Fibroblast of lung (primary cell): ENCODE measurements at regions not wholly inside any gene's neighbourhood (a gene's known extent, or its start where the extent isn't known, plus 50 kb on each side); places are given as distances from the start of the nearest gene placed in this dataset.
A peak's percentile ranks its signal among the peaks of the same experiment; 100 is the strongest.

Source experiments
- DNase-seq, 2 donors: peaks; one replicate each; pipeline versions ENCODE4 v3.0.0 to v3.0.0-alpha.2; 2010; ENCODE audit warnings: low read depth in 2 of 2
- H2AFZ ChIP-seq: 2 replicates; pipeline ENCODE4 v1.5.1; 2012; ENCODE audit warnings: low read length, control low read depth, inconsistent platforms
- H3K27ac ChIP-seq: 2 replicates; pipeline ENCODE4 v1.5.1; 2011; ENCODE audit warnings: low read length, control low read depth; ENCODE audit not compliant: insufficient read depth
- H3K27me3 ChIP-seq: 2 replicates; pipeline ENCODE4 v1.5.1; 2011; ENCODE audit warnings: mild to moderate bottlenecking, low read length; ENCODE audit not compliant: control insufficient read depth, insufficient read depth
- H3K36me3 ChIP-seq: 2 replicates; pipeline ENCODE4 v1.5.1; 2011; ENCODE audit warnings: low read length; ENCODE audit not compliant: control insufficient read depth, insufficient read depth
- H3K4me1 ChIP-seq: 2 replicates; pipeline ENCODE4 v1.5.1; 2011; ENCODE audit warnings: low read length; ENCODE audit not compliant: control insufficient read depth, insufficient read depth; ENCODE audit errors: extremely low read depth
- H3K4me2 ChIP-seq: 2 replicates; pipeline ENCODE4 v1.5.1; 2011; ENCODE audit warnings: low read length, control low read depth; ENCODE audit not compliant: insufficient read depth; ENCODE audit errors: extremely low read depth
- H3K4me3 ChIP-seq, 4 experiments: fragments of 200-600 bp in 1 of 4; sonication (generic) in 1 of 4; replicated peaks in 1 of 4; 2 replicates each; pipeline ENCODE4 v1.5.1; 2011 to 2016; ENCODE audit warnings: low read length in 4 of 4, low read depth in 3 of 4, mild to moderate bottlenecking in 3 of 4, control low read depth in 2 of 4, inconsistent platforms in 1 of 4, mixed read lengths in 1 of 4; ENCODE audit not compliant: insufficient read depth in 1 of 4; ENCODE audit errors: control extremely low read depth in 1 of 4
- H3K79me2 ChIP-seq: 2 replicates; pipeline ENCODE4 v1.5.1; 2012; ENCODE audit warnings: mild to moderate bottlenecking, low read length, inconsistent platforms; ENCODE audit not compliant: control insufficient read depth, insufficient read depth
- H3K9ac ChIP-seq: 2 replicates; pipeline ENCODE4 v1.5.1; 2011; ENCODE audit warnings: mild to moderate bottlenecking, low read length, control low read depth; ENCODE audit not compliant: insufficient read depth
- H3K9me3 ChIP-seq: 2 replicates; pipeline ENCODE4 v1.5.1; 2012; ENCODE audit warnings: low read depth, low read length; ENCODE audit not compliant: control insufficient read depth, insufficient read depth
- H4K20me1 ChIP-seq: 2 replicates; pipeline ENCODE4 v1.5.1; 2011; ENCODE audit warnings: low read length; ENCODE audit not compliant: control insufficient read depth, insufficient read depth; ENCODE audit errors: extremely low read depth
- EZH2 ChIP-seq: IDR thresholded peaks from 2 replicates; pipeline ENCODE4 v1.5.1; 2012; ENCODE audit warnings: low read length, control low read depth, mild to moderate bottlenecking; ENCODE audit errors: missing control alignments
- TF ChIP-seq, protein P1 (sequence below), 2 donors: IDR thresholded peaks in 1 of 2; conservative IDR thresholded peaks in 1 of 2; 1 replicate in 1 of 2; 2 replicates in 1 of 2; pipeline ENCODE4 v1.5.1; 2011 to 2012; ENCODE audit warnings: low read length in 2 of 2, control low read depth in 1 of 2, inconsistent platforms in 1 of 2, low read depth in 1 of 2, mild to moderate bottlenecking in 1 of 2

DNA sequence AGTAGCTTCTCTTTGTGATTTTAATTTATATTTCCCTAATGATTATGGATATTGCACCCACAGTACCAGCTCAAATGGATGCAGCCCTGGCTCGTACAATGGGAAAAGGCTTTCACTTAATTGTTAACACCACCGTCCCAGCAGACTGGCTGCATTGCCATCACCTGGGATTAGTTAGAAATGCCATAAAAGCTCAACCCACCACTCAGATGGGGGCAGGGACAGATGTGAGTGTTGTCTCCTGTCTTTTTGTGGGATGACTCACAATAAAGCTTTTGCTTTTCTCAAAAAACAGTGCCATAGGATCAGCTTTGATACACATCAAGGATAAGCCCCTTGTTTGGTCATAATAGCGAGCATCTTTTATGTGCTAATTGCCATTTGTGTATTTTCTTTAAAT is 729.1 kb downstream of the TNS3 start:
- DNase-seq: no peak
- H3K79me2 ChIP-seq: no peaks in the 10 kb centered on the region
- H3K9me3 ChIP-seq: no peaks in the 10 kb centered on the region
- peaks cover 5% of the 10 kb centered on the region for H3K4me1 ChIP-seq
- no peaks in the 10 kb centered on the region for H3K27me3 ChIP-seq
- TF ChIP-seq EZH2: no peak
- TF ChIP-seq, protein P1, sequence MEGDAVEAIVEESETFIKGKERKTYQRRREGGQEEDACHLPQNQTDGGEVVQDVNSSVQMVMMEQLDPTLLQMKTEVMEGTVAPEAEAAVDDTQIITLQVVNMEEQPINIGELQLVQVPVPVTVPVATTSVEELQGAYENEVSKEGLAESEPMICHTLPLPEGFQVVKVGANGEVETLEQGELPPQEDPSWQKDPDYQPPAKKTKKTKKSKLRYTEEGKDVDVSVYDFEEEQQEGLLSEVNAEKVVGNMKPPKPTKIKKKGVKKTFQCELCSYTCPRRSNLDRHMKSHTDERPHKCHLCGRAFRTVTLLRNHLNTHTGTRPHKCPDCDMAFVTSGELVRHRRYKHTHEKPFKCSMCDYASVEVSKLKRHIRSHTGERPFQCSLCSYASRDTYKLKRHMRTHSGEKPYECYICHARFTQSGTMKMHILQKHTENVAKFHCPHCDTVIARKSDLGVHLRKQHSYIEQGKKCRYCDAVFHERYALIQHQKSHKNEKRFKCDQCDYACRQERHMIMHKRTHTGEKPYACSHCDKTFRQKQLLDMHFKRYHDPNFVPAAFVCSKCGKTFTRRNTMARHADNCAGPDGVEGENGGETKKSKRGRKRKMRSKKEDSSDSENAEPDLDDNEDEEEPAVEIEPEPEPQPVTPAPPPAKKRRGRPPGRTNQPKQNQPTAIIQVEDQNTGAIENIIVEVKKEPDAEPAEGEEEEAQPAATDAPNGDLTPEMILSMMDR (conservative IDR thresholded peaks at IDR 0.05 in 1 of 2, IDR thresholded peaks at IDR 0.05 in 1 of 2; ENCODE audit: low read depth in 1 of 2, low read length in 2 of 2): no peak
- H4K20me1 ChIP-seq: no peaks in the 10 kb centered on the region
- H3K36me3 ChIP-seq: no peaks in the 10 kb centered on the region
- no peak overlapping the region for H3K9ac ChIP-seq
- H3K4me2 ChIP-seq: no peak overlapping the region
- H3K27ac ChIP-seq: no peak overlapping the region
- H3K4me3 ChIP-seq: no peak overlapping the region
- H2AFZ ChIP-seq: no peak overlapping the region

DNA sequence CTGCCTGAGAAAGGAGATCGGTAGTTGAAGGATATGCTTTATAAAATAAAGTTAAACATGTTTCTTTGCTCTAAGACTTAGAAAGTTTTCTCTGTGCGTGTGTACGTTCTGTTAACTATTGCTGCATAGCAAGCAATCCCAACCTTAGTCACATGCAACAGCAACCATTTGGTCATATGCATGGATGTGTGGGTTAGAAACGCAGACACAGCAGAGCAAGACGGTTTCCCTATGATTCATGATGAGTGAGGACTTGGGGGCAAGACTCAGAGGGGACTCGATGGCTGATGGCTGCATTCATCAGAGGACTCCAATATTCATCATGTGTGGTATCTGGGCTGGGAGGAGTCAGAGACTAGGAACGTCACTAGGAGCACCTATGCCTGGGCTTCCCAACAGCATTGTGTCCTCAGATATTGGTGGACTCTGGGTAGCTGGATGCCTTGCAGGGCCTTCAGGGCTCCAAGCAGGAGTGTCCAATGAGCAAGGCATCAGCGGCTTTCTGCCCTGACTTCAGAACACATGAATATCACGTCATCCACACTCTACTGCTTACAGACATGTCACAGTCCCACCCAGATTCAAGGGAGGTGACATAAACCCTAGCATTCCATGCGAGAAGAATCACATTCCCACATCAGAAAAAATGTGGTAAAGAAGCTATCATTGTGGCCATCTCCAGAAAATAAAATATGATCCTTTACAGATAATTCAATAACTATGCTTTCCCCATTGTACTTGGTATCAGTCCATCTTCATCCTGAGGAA is 731.2 kb downstream of the TNS3 start:
- TF ChIP-seq EZH2: no peak
- TF ChIP-seq, protein P1 (conservative IDR thresholded peaks at IDR 0.05 in 1 of 2, IDR thresholded peaks at IDR 0.05 in 1 of 2; ENCODE audit: low read depth in 1 of 2, low read length in 2 of 2): no peak
- H2AFZ ChIP-seq: no peak overlapping the region
- no peaks in the 10 kb centered on the region for H3K4me1 ChIP-seq

DNA sequence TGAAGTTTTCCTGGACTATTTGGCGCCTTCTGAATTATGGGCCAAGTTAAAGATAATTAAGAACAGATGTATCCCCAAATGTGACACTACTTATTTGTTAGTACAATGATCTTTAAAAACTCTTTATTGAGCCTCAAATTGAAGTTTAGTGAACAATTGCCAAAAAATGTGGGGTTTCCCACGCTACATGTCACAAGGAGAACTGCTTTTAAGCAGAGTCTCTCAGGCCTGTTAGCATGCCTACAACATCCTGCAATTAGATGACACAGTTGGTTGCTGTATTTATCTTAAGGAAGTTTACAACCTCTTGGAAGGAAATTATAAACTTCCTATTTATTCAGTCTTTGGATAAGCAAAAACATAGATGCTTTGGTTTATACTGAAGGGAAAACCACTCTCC is 733.0 kb downstream of the TNS3 start:
- H3K4me1 ChIP-seq: no peaks in the 10 kb centered on the region
- TF ChIP-seq EZH2: no peak
- no peaks in the 10 kb centered on the region for H4K20me1 ChIP-seq
- no peak overlapping the region for H2AFZ ChIP-seq
- H3K36me3 ChIP-seq: no peaks in the 10 kb centered on the region
- no peak overlapping the region for H3K9ac ChIP-seq
- DNase-seq: peak in 1 of 2 donors; percentile 23
- no peak overlapping the region for H3K4me3 ChIP-seq
- H3K79me2 ChIP-seq: no peaks in the 10 kb centered on the region
- H3K27ac ChIP-seq: no peak overlapping the region
- no peak overlapping the region for H3K4me2 ChIP-seq
- H3K9me3 ChIP-seq: no peaks in the 10 kb centered on the region
- no peaks in the 10 kb centered on the region for H3K27me3 ChIP-seq

More for the DNA sequence above, 731.2 kb downstream of the TNS3 start:
- Histone ChIP-seq H3K4me3 (no peak overlapping the region), H3K79me2 (no peaks in the 10 kb centered on the region), H3K27ac (no peak overlapping the region), H3K27me3 (no peaks in the 10 kb centered on the region), H3K4me2 (no peak overlapping the region), H3K36me3 (no peaks in the 10 kb centered on the region), H3K9ac (no peak overlapping the region), H3K9me3 (no peaks in the 10 kb centered on the region), H4K20me1 (no peaks in the 10 kb centered on the region)
- DNase-seq: peak in 1 of 2 donors; percentile 61
